ENCODE measurements at regions not wholly inside any gene's neighbourhood (a gene's known extent, or its start where the extent isn't known, plus 50 kb on each side); places are given as distances from the start of the nearest gene placed in this dataset.

- TF ChIP-seq YY1 (IDR thresholded peaks at IDR 0.05; ENCODE audit: insufficient read depth, insufficient read length) (no peak), ZNF274 (IDR thresholded peaks at IDR 0.05; ENCODE audit: low read depth, low read length) (no peak), SUZ12 (IDR thresholded peaks at IDR 0.05; ENCODE audit: extremely low read depth, insufficient read depth, insufficient read length) (no peak)
These were observed 762.0 kb downstream of the KCNJ18 start for GRCh38 chr17:22454070-22454999.

Data from NT2/D1 (cell line).